ENCODE measurements at regions not wholly inside any gene's neighbourhood (a gene's known extent, or its start where the extent isn't known, plus 50 kb on each side); places are given as distances from the start of the nearest gene placed in this dataset.

DNA sequence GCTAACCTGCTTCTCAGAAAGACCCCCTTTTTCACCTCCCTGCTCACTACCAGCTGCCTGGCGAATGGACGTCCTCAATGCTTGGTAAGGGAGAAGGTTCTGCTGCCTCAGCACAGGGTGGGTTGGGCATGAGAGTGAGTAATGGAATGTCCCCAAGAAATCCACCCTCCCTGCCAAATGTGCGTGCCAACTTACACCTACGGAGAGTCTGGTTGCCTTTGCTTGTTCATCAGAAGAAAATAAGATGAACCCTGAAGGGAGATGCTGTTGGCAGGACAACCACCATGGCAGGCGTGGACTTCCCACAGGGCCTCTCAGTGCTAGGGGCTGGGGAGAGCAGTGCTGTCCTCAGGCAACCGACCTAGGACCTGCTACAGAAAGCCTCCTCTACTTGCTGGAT is 106.0 kb downstream of the XCL2 start:
- no peak for TF ChIP-seq CBX5 (IDR thresholded peaks at IDR 0.05; ENCODE audit: low read depth, low read length)
- TF ChIP-seq, protein P1, sequence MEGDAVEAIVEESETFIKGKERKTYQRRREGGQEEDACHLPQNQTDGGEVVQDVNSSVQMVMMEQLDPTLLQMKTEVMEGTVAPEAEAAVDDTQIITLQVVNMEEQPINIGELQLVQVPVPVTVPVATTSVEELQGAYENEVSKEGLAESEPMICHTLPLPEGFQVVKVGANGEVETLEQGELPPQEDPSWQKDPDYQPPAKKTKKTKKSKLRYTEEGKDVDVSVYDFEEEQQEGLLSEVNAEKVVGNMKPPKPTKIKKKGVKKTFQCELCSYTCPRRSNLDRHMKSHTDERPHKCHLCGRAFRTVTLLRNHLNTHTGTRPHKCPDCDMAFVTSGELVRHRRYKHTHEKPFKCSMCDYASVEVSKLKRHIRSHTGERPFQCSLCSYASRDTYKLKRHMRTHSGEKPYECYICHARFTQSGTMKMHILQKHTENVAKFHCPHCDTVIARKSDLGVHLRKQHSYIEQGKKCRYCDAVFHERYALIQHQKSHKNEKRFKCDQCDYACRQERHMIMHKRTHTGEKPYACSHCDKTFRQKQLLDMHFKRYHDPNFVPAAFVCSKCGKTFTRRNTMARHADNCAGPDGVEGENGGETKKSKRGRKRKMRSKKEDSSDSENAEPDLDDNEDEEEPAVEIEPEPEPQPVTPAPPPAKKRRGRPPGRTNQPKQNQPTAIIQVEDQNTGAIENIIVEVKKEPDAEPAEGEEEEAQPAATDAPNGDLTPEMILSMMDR (IDR thresholded peaks at IDR 0.05; ENCODE audit: control extremely low read depth in 1 of 3, insufficient read depth in 1 of 3, low read depth in 1 of 3, low read length in 3 of 3), result no peak
- no peak for TF ChIP-seq POLR2AphosphoS5 (IDR thresholded peaks at IDR 0.05; ENCODE audit: low read depth, low read length)
- TF ChIP-seq EP300 (IDR thresholded peaks at IDR 0.05; ENCODE audit: borderline replicate concordance in 1 of 2, low read depth in 2 of 2, low read length in 2 of 2), result no peak

All from H1 (cell line).